NB4 (cell line): ENCODE measurements at regions not wholly inside any gene's neighbourhood (a gene's known extent, or its start where the extent isn't known, plus 50 kb on each side); places are given as distances from the start of the nearest gene placed in this dataset.
"Not testable (repeated sequence)": the region's sequence is repeated elsewhere in the genome, so short reads cannot be mapped to it uniquely, and the experiment has no call there.

ENCODE experiments used
- DNase-seq: peaks from one replicate; pipeline ENCODE4 v3.0.0; 2010; ENCODE audit warnings: low read depth
- H3K4me3 ChIP-seq: one replicate; pipeline ENCODE4 v1.5.1; 2011; ENCODE audit warnings: mild to moderate bottlenecking, low read depth, low read length, moderate library complexity
- MYC ChIP-seq: IDR thresholded peaks from 2 replicates; pipeline ENCODE4 v1.6.1; 2011; ENCODE audit warnings: low read depth, low read length
- POLR2A ChIP-seq: IDR thresholded peaks from 2 replicates; pipeline ENCODE4 v1.6.1; 2011; ENCODE audit warnings: mild to moderate bottlenecking; ENCODE audit not compliant: insufficient read length; ENCODE audit errors: extremely low read depth
- TF ChIP-seq, protein P1 (sequence below): IDR thresholded peaks from 2 replicates; pipeline ENCODE4 v1.6.1; 2011; ENCODE audit warnings: low read depth, low read length
- TF ChIP-seq, protein P2 (sequence below): IDR thresholded peaks from one replicate; pipeline ENCODE4 v1.5.1; 2012; ENCODE audit warnings: low read depth, low read length

DNA sequence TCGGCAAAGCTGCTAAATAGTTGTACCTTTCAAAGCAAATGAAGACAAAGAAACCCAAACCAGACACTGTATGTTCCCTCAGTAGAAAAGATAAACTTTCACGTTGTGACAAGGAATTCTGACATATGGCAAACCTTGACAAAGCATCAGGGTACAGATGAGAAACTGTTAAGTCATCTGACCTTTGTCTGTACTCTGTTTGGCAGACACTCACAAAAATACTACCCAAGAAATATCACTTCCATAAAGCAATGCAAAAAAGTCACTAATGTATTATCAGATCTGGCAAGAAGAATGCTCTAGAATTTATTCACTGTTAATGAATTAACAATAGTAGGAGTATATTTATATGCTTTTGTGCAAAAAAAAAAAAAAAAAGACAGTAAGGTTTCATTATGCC, 843.7 kb downstream of the DIAPH3 start:
- TF ChIP-seq POLR2A (no peak), MYC (no peak)
- TF ChIP-seq, protein P1, sequence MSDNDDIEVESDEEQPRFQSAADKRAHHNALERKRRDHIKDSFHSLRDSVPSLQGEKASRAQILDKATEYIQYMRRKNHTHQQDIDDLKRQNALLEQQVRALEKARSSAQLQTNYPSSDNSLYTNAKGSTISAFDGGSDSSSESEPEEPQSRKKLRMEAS, result no peak
- TF ChIP-seq, protein P2, sequence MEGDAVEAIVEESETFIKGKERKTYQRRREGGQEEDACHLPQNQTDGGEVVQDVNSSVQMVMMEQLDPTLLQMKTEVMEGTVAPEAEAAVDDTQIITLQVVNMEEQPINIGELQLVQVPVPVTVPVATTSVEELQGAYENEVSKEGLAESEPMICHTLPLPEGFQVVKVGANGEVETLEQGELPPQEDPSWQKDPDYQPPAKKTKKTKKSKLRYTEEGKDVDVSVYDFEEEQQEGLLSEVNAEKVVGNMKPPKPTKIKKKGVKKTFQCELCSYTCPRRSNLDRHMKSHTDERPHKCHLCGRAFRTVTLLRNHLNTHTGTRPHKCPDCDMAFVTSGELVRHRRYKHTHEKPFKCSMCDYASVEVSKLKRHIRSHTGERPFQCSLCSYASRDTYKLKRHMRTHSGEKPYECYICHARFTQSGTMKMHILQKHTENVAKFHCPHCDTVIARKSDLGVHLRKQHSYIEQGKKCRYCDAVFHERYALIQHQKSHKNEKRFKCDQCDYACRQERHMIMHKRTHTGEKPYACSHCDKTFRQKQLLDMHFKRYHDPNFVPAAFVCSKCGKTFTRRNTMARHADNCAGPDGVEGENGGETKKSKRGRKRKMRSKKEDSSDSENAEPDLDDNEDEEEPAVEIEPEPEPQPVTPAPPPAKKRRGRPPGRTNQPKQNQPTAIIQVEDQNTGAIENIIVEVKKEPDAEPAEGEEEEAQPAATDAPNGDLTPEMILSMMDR, result no peak
- no peak overlapping the region for H3K4me3 ChIP-seq
- DNase-seq, result no peak

DNA sequence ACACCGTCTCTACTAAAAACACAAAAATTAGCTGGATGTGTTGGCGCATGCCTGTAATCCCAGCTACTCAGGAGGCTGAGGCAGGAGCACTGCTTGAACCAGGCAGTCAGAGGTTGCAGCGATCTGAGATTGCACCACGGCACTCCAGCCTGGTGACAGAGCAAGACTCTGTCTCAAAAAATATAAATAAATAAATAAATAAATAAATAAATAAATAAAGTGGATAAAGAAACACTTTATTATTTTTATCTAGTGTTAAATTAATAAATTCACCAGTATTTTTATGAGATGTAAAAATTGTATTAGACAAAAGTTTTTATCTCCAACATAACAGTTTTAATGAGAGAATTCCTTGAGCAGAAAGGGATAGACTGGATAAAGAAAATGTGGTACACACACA, 839.3 kb downstream of the DIAPH3 start:
- H3K4me3 ChIP-seq, DNase-seq: not testable (repeated sequence)

DNA sequence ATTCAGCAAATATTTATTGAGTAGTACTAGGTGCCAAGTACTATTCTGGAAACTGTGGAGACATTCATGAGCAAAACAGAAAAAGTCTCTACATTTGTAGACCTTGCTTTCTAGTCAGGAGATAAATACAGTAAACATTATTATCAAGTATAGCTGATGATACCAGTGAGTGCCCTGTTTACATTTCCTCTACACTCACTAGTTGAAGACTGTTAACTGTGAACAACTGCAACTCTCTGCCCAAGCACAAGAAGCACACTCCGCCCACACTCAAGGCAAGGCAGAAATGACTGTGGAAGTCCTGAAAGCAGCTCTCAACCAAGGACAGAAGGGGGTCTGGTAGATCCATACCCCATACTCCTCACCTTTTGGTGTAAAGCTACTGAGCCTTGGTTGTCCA, 837.0 kb downstream of the DIAPH3 start:
- no peak for TF ChIP-seq MYC
- no peak for TF ChIP-seq POLR2A
- TF ChIP-seq, protein P1, result no peak
- TF ChIP-seq, protein P2, result no peak

DNA sequence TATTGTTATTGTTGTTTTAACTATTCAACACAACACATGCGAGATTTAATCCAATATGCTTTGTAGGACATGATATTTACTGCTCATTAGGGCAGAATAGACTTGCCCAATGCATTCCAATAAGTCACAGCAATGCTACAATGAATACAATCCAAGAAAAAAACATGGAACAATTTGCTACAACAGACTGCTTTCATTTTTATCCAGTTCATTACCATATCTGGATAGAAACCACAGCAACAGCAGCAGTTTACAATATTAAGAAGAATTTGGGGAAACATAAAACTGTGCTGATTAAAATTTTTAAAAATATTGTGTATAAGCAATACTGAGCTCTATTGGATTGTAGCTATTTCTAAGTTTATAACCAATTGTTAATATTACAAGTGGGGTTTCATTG, 833.0 kb downstream of the DIAPH3 start:
- no peak for DNase-seq
- no peak overlapping the region for H3K4me3 ChIP-seq
- TF ChIP-seq, protein P1, result no peak
- TF ChIP-seq MYC (no peak), POLR2A (no peak)
- TF ChIP-seq, protein P2, result no peak

More for the DNA sequence above, 837.0 kb downstream of the DIAPH3 start:
- DNase-seq, result no peak
- H3K4me3 ChIP-seq, result no peak overlapping the region

DNA sequence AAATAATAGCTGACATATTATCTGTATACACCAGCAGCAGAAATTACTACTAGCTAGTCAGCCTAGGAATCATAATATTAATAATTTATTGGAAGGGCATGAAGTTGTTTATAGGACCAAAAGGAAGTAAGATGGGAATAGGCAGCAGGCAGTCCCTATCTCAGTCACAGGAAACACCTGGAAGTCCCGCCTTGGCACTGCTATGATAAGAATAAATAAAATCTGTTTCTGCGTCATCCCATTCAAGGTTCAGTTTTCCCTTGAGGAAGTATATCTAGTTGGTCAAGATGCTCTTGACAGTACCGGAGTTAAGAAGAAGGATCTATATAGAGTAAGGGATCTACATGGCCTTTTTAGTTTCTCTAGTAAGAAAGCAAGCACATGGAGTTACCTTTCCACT, 830.8 kb downstream of the DIAPH3 start:
- TF ChIP-seq POLR2A (no peak), MYC (no peak)
- TF ChIP-seq, protein P1, result no peak
- TF ChIP-seq, protein P2, result no peak
- no peak for DNase-seq
- no peak overlapping the region for H3K4me3 ChIP-seq

DNA sequence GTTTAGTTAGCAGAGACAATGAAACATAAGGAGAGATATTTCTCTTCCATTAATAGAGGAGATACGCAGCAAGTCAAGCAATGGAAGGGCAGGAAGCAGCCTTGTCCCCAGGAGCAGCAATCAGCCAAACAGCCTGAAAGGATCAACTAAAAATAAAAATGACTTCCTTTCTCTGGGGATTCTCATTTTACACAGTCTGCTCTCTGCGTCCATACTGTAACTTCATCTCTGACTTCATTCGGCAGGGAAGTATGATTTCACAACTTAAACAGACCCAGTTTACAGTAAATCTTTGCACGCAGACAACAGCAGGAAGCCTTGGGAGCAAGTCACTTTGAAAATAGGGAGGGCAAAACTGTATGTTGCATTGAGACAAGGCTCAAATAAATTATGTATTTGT, 826.7 kb downstream of the DIAPH3 start:
- no peak overlapping the region for H3K4me3 ChIP-seq
- peak; percentile 43 for DNase-seq
- TF ChIP-seq POLR2A (no peak), MYC (no peak)
- TF ChIP-seq, protein P2, result no peak
- TF ChIP-seq, protein P1, result no peak
